Endodermal cell (in vitro differentiated cells): ENCODE measurements at regions not wholly inside any gene's neighbourhood (a gene's known extent, or its start where the extent isn't known, plus 50 kb on each side); places are given as distances from the start of the nearest gene placed in this dataset.
A peak's percentile ranks its signal among the peaks of the same experiment; 100 is the strongest.
"Not testable (repeated sequence)": the region's sequence is repeated elsewhere in the genome, so short reads cannot be mapped to it uniquely, and the experiment has no call there.

Experiments
- DNase-seq: peaks from one replicate; pipeline ENCODE4 v3.0.0-alpha.2; 2017
- H3K27ac ChIP-seq: 2 replicates; pipeline ENCODE4 v1.5.1; 2013; ENCODE audit warnings: mild to moderate bottlenecking, low read depth, low read length, moderate library complexity
- H3K27me3 ChIP-seq: 2 replicates; pipeline ENCODE4 v1.6.1; 2013; ENCODE audit warnings: mild to moderate bottlenecking, low read length, moderate library complexity; ENCODE audit not compliant: insufficient read depth, control insufficient read depth, poor library complexity, severe bottlenecking
- H3K36me3 ChIP-seq: 2 replicates; pipeline ENCODE4 v1.7.0; 2013; ENCODE audit warnings: mild to moderate bottlenecking, low read length, moderate library complexity; ENCODE audit not compliant: control insufficient read depth, insufficient read depth
- H3K4me1 ChIP-seq: one replicate; pipeline ENCODE4 v1.7.0; 2013; ENCODE audit warnings: low read length; ENCODE audit not compliant: control insufficient read depth, insufficient read depth
- H3K4me3 ChIP-seq: 2 replicates; pipeline ENCODE4 v1.5.1; 2013; ENCODE audit warnings: mild to moderate bottlenecking, low read length, moderate library complexity
- H3K9ac ChIP-seq: 2 replicates; pipeline ENCODE4 v1.6.1; 2013; ENCODE audit warnings: mild to moderate bottlenecking, low read length, moderate library complexity; ENCODE audit not compliant: poor library complexity, severe bottlenecking; ENCODE audit errors: extremely low read depth
- H3K9me3 ChIP-seq: 2 replicates; pipeline ENCODE4 v1.6.1; 2013; ENCODE audit warnings: mild to moderate bottlenecking, low read length, moderate library complexity; ENCODE audit not compliant: control insufficient read depth
- H3K27ac Mint-ChIP-seq: 2 replicates; pipeline ENCODE4 v1.8.0; 2020; ENCODE audit warnings: mixed read lengths
- H3K27me3 Mint-ChIP-seq: 2 replicates; pipeline ENCODE4 v1.8.0; 2021; ENCODE audit warnings: mild to moderate bottlenecking, mixed read lengths; ENCODE audit not compliant: insufficient read depth
- H3K36me3 Mint-ChIP-seq: 2 replicates; pipeline ENCODE4 v1.8.0; 2020; ENCODE audit warnings: low read depth, mixed read lengths
- H3K4me1 Mint-ChIP-seq: 2 replicates; pipeline ENCODE4 v1.8.0; 2020; ENCODE audit warnings: mixed read lengths
- H3K4me3 Mint-ChIP-seq: 2 replicates; pipeline ENCODE4 v1.8.0; 2020; ENCODE audit warnings: mild to moderate bottlenecking, moderate library complexity, mixed read lengths
- H3K9me3 Mint-ChIP-seq: 2 replicates; pipeline ENCODE4 v1.8.0; 2020; ENCODE audit warnings: mild to moderate bottlenecking, mixed read lengths
- CTCF ChIP-seq: fragments of 200-600 bp; sonication (generic); conservative IDR thresholded peaks from 2 replicates; pipeline ENCODE4 v1.5.0; 2021; ENCODE audit warnings: antibody characterized with exemption, mild to moderate bottlenecking
- whole genome bisulfite sequencing, 2 experiments: methylation state at CpG; one replicate each; pipeline versions ENCODE4 v1.1.5 to v1.1.7; 2013; ENCODE audit warnings: missing lambda C conversion rate in 2 of 2, mixed read lengths in 1 of 2; ENCODE audit not compliant: insufficient coverage in 1 of 2, insufficient read length in 1 of 2; 5-methylcytosine and 5-hydroxymethylcytosine counted together

GRCh38 chr5:1638658-1639400, 115.1 kb upstream of the LPCAT1 start:
- peak; percentile 41 for DNase-seq
- Histone ChIP-seq H3K4me3 (no peak overlapping the region), H3K9me3 (no peaks in the 10 kb centered on the region), H3K27ac (no peak overlapping the region), H3K36me3 (no peaks in the 10 kb centered on the region), H3K27me3 (peaks cover 14% of the 10 kb centered on the region), H3K9ac (no peak overlapping the region), H3K4me1 (peaks cover 4% of the 10 kb centered on the region)
- H3K27ac Mint-ChIP-seq, result no peak overlapping the region
- H3K36me3 Mint-ChIP-seq, result no peaks in the 10 kb centered on the region
- H3K27me3 Mint-ChIP-seq, result peaks cover 19% of the 10 kb centered on the region
- no peak overlapping the region for H3K4me3 Mint-ChIP-seq
- peaks cover 8% of the 10 kb centered on the region for H3K4me1 Mint-ChIP-seq
- H3K9me3 Mint-ChIP-seq, result no peaks in the 10 kb centered on the region
- no peak for TF ChIP-seq CTCF
- 91 to 96% methylated on average over 4 to 22 of the region's 23 CpGs for WGBS, 2 experiments

- Mint-ChIP-seq H3K4me1 (peaks cover 11% of the 10 kb centered on the region), H3K36me3 (no peaks in the 10 kb centered on the region), H3K9me3 (no peaks in the 10 kb centered on the region), H3K4me3 (no peak overlapping the region), H3K27ac (no peak overlapping the region), H3K27me3 (peaks cover 10% of the 10 kb centered on the region)
- Histone ChIP-seq H3K9ac (no peak overlapping the region), H3K27me3 (peaks cover 4% of the 10 kb centered on the region), H3K27ac (no peak overlapping the region), H3K4me1 (peaks cover 4% of the 10 kb centered on the region), H3K36me3 (no peaks in the 10 kb centered on the region), H3K9me3 (no peaks in the 10 kb centered on the region), H3K4me3 (no peak overlapping the region)
- DNase-seq, result peak; percentile 35
- 91 to 97% methylated on average over 12 to 24 of the region's 24 CpGs for WGBS, 2 experiments
- peak; percentile 17 for TF ChIP-seq CTCF
These were observed 114.1 kb upstream of the LPCAT1 start for GRCh38 chr5:1637639-1638481.

GRCh38 chr5:1636981-1637638, 113.3 kb upstream of the LPCAT1 start:
- Histone ChIP-seq H3K27ac (no peak overlapping the region), H3K9ac (no peak overlapping the region), H3K27me3 (no peaks in the 10 kb centered on the region), H3K36me3 (no peaks in the 10 kb centered on the region), H3K4me1 (peaks cover 4% of the 10 kb centered on the region), H3K9me3 (no peaks in the 10 kb centered on the region), H3K4me3 (no peak overlapping the region)
- peak; percentile 30 for DNase-seq
- Mint-ChIP-seq H3K4me1 (peaks cover 16% of the 10 kb centered on the region), H3K36me3 (no peaks in the 10 kb centered on the region), H3K27me3 (peaks cover 8% of the 10 kb centered on the region), H3K27ac (no peak overlapping the region), H3K9me3 (no peaks in the 10 kb centered on the region), H3K4me3 (no peak overlapping the region)
- WGBS, 2 experiments, result 94 to 95% methylated on average over 12 to 24 of the region's 24 CpGs
- no peak for TF ChIP-seq CTCF

- H3K9ac ChIP-seq, H3K9me3 ChIP-seq, H3K27me3 ChIP-seq, H3K27ac ChIP-seq, H3K27me3 Mint-ChIP-seq, H3K4me3 Mint-ChIP-seq, H3K27ac Mint-ChIP-seq, H3K9me3 Mint-ChIP-seq, H3K36me3 Mint-ChIP-seq, H3K36me3 ChIP-seq, H3K4me3 ChIP-seq, H3K4me1 ChIP-seq: not testable (repeated sequence)
- DNase-seq, result peak; percentile 22
- WGBS, 2 experiments, result 91 to 95% methylated on average over 9 to 21 of the region's 21 CpGs
- peaks cover 17% of the 10 kb centered on the region for H3K4me1 Mint-ChIP-seq
These were observed 112.5 kb upstream of the LPCAT1 start for GRCh38 chr5:1636208-1636770.
